ENCODE measurements at regions not wholly inside any gene's neighbourhood (a gene's known extent, or its start where the extent isn't known, plus 50 kb on each side); places are given as distances from the start of the nearest gene placed in this dataset.
"Not testable (repeated sequence)": the region's sequence is repeated elsewhere in the genome, so short reads cannot be mapped to it uniquely, and the experiment has no call there.

DNA sequence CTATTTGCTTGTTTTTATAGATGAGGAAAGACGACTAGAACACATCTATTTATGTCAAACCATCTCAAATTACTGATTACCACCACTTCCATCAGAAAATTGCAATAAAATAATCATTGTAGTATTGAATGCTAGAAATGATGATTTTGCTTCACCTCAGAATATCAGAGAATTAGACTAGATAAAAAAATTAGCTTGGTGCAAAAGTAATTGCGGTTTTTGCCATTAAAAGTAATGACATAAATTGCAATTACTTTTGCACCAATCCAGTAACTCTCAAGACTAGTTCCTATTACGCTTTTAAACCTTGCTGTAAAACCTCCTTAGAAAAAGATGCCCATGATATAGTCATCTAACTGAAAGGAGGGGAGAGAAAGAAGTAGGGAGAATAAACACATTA, 556.7 kb upstream of the GRIN3A start:
- no peaks in the 10 kb centered on the region for H3K4me1 Mint-ChIP-seq
- H3K27me3 Mint-ChIP-seq = no peaks in the 10 kb centered on the region
- no peak overlapping the region for H3K4me3 Mint-ChIP-seq
- no peak overlapping the region for H3K27ac Mint-ChIP-seq
- H3K9me3 Mint-ChIP-seq = peaks cover 4% of the 10 kb centered on the region
- ATAC-seq (replicated peaks) = no peak
- no peaks in the 10 kb centered on the region for H3K36me3 Mint-ChIP-seq (ENCODE audit: low read depth)

DNA sequence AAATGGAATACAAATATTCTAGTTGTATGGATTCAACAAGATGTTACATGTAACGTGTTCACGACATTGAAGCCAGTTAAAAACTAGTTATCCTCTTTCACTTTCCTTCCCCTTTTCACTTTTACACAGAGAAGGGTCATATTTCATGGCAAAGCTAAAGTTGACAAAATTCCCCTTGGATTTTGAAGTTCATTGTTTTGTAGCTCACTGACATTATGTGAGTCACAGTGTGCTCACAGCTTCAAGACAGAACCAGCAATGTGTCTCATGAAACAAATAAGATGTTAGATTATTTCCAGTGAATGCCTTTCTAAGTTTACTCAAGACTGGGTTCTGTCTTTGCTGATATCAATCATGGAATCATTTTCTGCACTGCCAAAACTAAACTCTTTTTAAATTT, 535.5 kb upstream of the GRIN3A start:
- no peak for ATAC-seq (replicated peaks)
- Mint-ChIP-seq H3K27ac (no peak overlapping the region), H3K4me1 (no peaks in the 10 kb centered on the region), H3K9me3 (peaks cover 9% of the 10 kb centered on the region), H3K27me3 (no peaks in the 10 kb centered on the region), H3K4me3 (no peak overlapping the region), H3K36me3 (ENCODE audit: low read depth) (no peaks in the 10 kb centered on the region)

DNA sequence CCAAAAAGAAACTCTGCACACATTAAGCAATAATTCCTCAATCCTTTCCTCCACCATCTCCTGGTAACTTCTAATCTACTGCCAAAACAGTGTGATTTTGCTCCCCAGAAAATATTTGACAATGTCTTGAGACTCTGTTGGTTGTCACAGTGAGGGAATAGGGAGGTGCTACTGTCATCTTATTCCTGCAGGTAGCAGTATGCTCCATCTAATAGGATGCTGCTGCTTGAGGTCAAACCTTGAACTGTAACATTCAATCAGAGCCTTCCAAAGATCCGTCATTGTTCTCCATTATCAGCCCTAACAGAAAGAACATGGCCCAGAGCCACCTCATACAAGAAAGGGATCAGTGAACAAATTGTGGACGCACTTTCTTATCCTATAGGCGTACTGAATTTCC, 514.7 kb upstream of the GRIN3A start:
- H3K9me3 Mint-ChIP-seq = peaks cover 9% of the 10 kb centered on the region
- H3K36me3 Mint-ChIP-seq (ENCODE audit: low read depth) = no peaks in the 10 kb centered on the region
- no peaks in the 10 kb centered on the region for H3K4me1 Mint-ChIP-seq
- no peak overlapping the region for H3K27ac Mint-ChIP-seq
- H3K27me3 Mint-ChIP-seq = no peaks in the 10 kb centered on the region
- no peak for ATAC-seq (replicated peaks)
- no peak overlapping the region for H3K4me3 Mint-ChIP-seq

DNA sequence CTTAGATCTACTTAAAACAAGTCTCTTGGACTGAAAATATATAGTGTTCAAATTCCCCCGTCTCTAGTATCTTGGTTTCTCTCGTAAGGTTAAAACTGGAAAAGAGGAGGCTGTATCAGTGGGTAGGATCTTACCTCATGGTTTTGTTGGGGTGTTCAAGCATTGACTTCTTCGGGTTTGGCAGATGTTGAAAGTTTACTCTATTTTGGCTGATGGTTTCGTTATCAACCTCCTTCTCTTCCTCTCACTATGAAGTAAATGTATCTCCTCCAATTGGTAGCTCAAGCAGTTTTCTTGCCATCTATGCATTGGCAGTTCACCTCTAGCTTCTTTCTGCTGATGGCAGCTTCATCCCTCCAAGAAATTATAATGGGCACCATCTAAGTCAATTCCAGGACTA, 506.5 kb upstream of the GRIN3A start:
- Mint-ChIP-seq H3K4me1 (no peaks in the 10 kb centered on the region), H3K9me3 (peaks cover 10% of the 10 kb centered on the region), H3K4me3 (no peak overlapping the region), H3K36me3 (ENCODE audit: low read depth) (no peaks in the 10 kb centered on the region), H3K27ac (no peak overlapping the region), H3K27me3 (no peaks in the 10 kb centered on the region)
- no peak for ATAC-seq (replicated peaks)

DNA sequence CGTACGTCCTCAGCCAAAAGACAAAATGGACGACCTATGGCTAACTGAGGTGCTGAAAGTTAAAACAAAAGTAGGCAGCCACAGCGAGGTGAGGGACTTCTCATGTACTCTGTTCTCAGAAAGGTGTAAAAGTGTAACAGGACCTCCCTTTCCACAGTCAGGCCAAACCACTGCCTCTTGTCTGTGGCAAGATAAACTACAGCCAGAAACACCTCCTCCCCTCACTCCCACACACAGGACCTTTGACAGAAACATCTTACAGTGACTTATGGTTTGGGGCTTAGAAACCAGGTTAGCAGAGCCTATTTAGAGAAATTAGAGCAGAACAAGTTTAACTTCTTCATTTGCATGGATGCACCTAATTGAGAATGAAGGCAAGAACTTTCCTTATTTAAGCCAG, 499.1 kb upstream of the GRIN3A start:
- H3K36me3 Mint-ChIP-seq (ENCODE audit: low read depth) = no peaks in the 10 kb centered on the region
- H3K4me1 Mint-ChIP-seq = no peaks in the 10 kb centered on the region

DNA sequence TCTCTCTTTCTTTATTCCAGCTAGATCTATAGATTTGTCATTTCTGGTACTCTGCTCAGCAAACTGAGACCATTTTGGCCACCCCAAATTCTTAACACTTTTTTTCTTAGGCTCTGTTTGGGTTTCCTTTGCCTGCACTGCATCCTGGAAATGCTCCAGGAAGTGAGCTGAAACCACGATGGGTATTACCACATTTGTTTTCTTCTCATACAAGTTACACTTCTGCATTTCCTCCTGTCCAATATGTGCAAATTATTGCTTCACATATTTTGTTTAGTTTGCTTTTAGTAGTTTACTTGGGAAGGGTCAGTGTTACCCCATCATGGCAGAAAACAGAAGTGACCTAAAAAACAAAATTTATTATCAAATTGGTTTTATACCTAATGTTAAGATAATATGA, 498.6 kb upstream of the GRIN3A start:
- ATAC-seq (replicated peaks) = no peak
- H3K4me1 Mint-ChIP-seq = no peaks in the 10 kb centered on the region
- H3K27ac Mint-ChIP-seq = no peak overlapping the region
- H3K36me3 Mint-ChIP-seq (ENCODE audit: low read depth) = no peaks in the 10 kb centered on the region
- H3K4me3 Mint-ChIP-seq = no peak overlapping the region
- H3K9me3 Mint-ChIP-seq = peaks cover 6% of the 10 kb centered on the region
- H3K27me3 Mint-ChIP-seq = no peaks in the 10 kb centered on the region

More for the DNA sequence above, 499.1 kb upstream of the GRIN3A start:
- no peak overlapping the region for H3K4me3 Mint-ChIP-seq
- no peaks in the 10 kb centered on the region for H3K27me3 Mint-ChIP-seq
- peaks cover 6% of the 10 kb centered on the region for H3K9me3 Mint-ChIP-seq
- H3K27ac Mint-ChIP-seq = no peak overlapping the region
- ATAC-seq (replicated peaks) = no peak

DNA sequence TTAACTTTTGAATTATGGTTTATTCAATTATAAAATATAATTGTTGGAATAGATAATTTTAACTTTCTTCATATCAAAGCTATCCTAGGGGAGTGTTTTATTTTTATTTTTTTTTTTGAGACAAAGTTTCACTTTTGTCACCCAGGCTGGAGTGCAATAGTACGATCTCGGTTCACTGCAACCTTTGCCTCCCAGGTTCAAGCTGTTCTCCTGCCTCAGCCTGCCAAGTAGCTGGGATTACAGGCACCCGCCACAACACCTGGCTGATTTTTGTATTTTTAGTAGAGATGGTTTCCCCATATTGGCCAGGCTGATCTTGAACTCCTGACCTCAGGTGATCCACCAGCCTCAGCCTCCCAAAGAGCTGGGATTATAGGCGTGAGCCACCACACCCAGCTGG, 489.0 kb upstream of the GRIN3A start:
- H3K36me3 Mint-ChIP-seq (ENCODE audit: low read depth); ATAC-seq (replicated peaks): not testable (repeated sequence)

DNA sequence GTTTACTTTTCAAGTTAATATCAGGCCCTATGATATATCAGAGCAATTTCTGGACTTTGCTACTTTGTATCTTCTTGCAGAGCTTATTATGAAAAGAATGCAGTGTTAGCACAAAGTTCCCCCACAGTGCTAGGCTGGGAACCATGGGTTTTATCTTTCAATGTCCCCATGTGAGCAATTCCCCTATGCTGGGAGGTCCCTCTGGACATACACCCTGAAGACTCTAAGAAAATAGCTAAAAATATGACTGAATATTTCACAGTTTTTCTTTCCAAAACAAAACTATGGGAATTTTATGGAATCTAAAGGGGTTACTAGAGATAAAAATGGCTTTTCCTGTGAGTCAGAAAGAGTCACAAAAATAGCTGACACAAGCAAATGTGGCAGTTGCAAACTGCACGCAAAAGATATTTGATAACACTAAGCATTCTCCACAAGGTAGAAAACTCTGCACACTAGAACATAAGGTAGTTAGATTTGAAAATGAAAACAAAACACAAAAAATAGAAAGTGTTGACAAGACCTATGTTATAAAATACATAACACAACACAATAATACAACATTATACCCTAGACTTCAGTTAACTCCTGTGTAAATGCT, 487.5 kb upstream of the GRIN3A start:
- Mint-ChIP-seq H3K36me3 (ENCODE audit: low read depth) (no peaks in the 10 kb centered on the region), H3K27me3 (no peaks in the 10 kb centered on the region), H3K27ac (no peak overlapping the region), H3K9me3 (peaks cover 7% of the 10 kb centered on the region), H3K4me1 (no peaks in the 10 kb centered on the region), H3K4me3 (no peak overlapping the region)
- ATAC-seq (replicated peaks) = no peak

More for the DNA sequence above, 489.0 kb upstream of the GRIN3A start:
- H3K9me3 Mint-ChIP-seq, H3K4me1 Mint-ChIP-seq, H3K27ac Mint-ChIP-seq, H3K4me3 Mint-ChIP-seq, H3K27me3 Mint-ChIP-seq: not testable (repeated sequence)

DNA sequence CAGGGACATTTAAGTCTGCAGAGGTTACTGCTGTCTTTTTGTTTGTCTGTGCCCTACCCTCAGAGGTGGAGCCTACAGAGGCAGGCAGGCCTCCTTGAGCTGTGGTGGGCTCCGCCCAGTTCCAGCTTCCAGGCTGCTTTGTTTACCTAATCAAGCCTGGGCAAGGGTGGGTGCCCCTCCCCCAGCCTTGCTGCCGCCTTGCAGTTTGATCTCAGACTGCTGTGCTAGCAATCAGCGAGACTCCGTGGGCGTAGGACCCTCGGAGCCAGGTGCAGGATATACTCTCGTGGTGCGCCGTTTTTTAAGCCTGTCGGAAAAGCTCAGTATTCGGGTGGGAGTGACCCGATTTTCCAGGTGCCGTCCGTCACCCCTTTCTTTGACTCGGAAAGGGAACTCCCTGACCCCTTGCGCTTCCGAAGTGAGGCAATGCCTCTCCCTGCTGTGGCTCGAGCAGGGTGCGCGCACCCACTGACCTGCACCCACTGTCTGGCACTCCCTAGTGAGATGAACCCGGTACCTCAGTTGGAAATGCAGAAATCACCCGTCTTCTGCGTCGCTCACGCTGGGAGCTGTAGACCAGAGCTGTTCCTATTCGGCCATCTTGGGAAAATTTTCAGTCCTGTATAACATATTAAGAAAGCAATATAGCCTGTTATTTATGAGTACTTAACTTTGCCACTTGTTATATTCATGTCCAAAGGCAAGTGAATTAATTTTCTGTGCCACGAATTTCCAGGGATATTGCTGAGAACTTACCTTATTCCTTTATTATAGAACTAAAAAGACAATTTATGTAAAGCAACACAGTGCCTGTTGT, 485.1 kb upstream of the GRIN3A start:
- H3K27ac Mint-ChIP-seq; H3K9me3 Mint-ChIP-seq; ATAC-seq (replicated peaks); H3K4me1 Mint-ChIP-seq; H3K27me3 Mint-ChIP-seq; H3K4me3 Mint-ChIP-seq; H3K36me3 Mint-ChIP-seq (ENCODE audit: low read depth): not testable (repeated sequence)

DNA sequence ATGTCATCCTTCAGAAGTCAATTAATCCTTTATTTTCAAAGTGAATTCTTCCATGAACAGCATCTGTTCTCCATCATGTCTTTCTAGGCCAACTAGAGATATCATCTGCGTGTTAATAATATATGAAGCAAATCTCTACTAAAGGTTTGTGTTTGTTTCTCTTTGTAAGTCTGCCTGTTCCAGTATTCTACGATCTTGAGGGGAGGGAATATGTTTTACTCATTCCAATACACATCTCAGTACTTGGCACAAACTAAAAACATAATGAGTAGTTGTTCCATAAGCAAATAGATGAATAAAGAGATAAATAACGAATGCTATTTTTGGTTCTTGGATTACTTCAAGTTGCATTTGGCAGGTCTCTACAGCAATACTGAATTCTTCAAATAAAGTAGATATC, 470.7 kb upstream of the GRIN3A start:
- Mint-ChIP-seq H3K9me3 (peaks cover 5% of the 10 kb centered on the region), H3K4me3 (no peak overlapping the region), H3K36me3 (ENCODE audit: low read depth) (no peaks in the 10 kb centered on the region), H3K4me1 (no peaks in the 10 kb centered on the region), H3K27ac (no peak overlapping the region), H3K27me3 (no peaks in the 10 kb centered on the region)
- no peak for ATAC-seq (replicated peaks)

DNA sequence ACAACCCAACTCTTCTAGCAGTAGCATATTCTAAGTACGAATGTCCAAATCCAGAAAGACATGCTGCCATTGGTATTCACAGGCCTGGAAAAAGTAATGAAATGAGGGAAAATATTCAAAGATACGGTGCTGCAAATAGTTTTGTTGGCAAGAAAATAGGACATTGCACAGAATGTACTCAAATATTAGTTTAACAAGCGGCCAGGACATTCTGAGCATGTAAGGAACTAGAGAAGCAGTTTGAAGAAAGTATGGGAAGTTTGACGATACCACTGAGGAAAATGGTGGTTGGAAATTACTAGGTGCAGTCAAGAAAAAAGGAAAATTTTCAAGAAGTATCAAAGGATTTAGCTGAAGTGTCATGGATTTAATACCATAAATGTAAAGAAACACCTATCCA, 468.0 kb upstream of the GRIN3A start:
- no peak for ATAC-seq (replicated peaks)
- no peak overlapping the region for H3K4me3 Mint-ChIP-seq
- H3K4me1 Mint-ChIP-seq = no peaks in the 10 kb centered on the region
- H3K27me3 Mint-ChIP-seq = no peaks in the 10 kb centered on the region
- H3K9me3 Mint-ChIP-seq = peaks cover 8% of the 10 kb centered on the region
- no peaks in the 10 kb centered on the region for H3K36me3 Mint-ChIP-seq (ENCODE audit: low read depth)
- no peak overlapping the region for H3K27ac Mint-ChIP-seq

DNA sequence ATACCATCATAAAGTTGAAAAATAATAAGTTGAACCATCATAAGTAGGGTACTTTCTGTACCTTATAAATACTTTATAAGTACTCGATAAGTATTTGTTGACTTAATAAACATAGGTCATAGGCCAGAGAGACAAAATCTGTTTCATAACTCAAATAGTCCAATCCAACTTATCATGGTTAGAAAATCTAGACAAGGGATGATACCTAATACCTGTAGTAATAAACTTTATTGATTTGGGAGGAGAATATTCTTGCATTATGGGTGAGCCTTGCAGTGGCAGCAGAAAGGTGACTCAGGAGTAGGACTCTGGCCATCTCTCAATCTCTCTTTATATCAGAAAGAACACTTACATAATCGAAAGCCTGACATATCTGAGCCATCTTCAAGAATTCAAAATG, 466.8 kb upstream of the GRIN3A start:
- peaks cover 8% of the 10 kb centered on the region for H3K9me3 Mint-ChIP-seq
- no peak for ATAC-seq (replicated peaks)
- no peaks in the 10 kb centered on the region for H3K36me3 Mint-ChIP-seq (ENCODE audit: low read depth)
- no peak overlapping the region for H3K4me3 Mint-ChIP-seq
- H3K27ac Mint-ChIP-seq = no peak overlapping the region
- H3K27me3 Mint-ChIP-seq = no peaks in the 10 kb centered on the region
- H3K4me1 Mint-ChIP-seq = no peaks in the 10 kb centered on the region

DNA sequence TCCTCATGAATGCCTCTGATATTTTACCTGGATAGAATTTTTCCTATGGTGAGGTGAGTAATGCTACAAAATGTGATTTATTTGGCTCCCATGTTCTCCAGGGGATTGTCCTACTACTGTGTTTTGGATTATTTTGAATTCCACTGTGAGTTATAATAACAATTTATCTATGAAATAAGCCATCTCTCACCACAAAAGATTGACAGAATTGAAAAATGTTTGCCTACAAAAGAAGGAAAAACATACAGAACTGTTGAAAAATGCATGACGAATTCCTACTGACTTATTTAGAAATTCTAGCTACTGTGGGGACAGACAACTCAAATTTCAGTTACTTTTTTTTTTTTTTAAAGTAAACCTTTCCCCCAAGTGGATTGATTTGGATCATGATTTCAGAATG, 463.7 kb upstream of the GRIN3A start:
- H3K4me1 Mint-ChIP-seq = no peaks in the 10 kb centered on the region
- ATAC-seq (replicated peaks) = no peak
- H3K9me3 Mint-ChIP-seq = peaks cover 4% of the 10 kb centered on the region
- no peak overlapping the region for H3K27ac Mint-ChIP-seq
- no peak overlapping the region for H3K4me3 Mint-ChIP-seq
- no peaks in the 10 kb centered on the region for H3K27me3 Mint-ChIP-seq
- no peaks in the 10 kb centered on the region for H3K36me3 Mint-ChIP-seq (ENCODE audit: low read depth)

DNA sequence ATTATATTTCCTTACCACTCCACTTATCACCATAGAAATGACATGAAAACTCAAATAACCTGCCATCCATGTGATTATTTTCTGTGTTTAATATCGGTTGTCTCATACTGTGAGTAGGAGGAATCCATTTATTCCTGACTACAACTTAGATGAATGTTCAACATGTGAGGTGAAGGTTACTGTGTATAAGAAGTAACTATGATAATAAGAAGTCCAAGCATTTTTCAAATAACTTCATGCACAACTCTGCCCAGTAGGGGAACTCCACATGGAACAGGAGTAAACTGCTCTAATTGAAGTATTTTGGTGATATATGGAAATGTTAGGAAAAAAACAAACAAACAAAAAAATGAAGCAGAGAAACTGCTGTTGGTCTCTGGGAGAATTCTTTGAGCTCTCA, 447.5 kb upstream of the GRIN3A start:
- no peaks in the 10 kb centered on the region for H3K36me3 Mint-ChIP-seq (ENCODE audit: low read depth)
- H3K4me3 Mint-ChIP-seq = no peak overlapping the region
- H3K9me3 Mint-ChIP-seq = peaks cover 10% of the 10 kb centered on the region
- no peaks in the 10 kb centered on the region for H3K4me1 Mint-ChIP-seq
- H3K27me3 Mint-ChIP-seq = no peaks in the 10 kb centered on the region
- H3K27ac Mint-ChIP-seq = no peak overlapping the region
- ATAC-seq (replicated peaks) = no peak

DNA sequence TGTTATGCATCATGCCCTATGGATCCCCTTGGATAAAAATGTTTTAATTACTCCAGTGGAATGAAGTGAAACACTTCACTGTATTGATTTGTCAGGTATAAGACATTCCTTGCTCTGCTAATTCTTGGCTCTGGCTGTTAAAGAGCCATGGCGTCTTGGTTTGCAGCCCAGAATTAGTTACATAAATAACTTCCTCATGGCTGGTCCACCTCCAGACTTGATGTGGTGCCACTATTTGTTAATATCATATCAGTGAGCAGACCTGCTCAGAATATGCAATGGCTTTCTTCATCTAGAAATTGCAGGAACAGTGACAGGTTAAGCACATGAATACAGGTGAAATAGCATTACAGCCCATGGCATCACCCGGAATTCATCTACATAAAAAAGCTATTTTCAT, 446.9 kb upstream of the GRIN3A start:
- H3K36me3 Mint-ChIP-seq (ENCODE audit: low read depth) = no peaks in the 10 kb centered on the region
- H3K4me1 Mint-ChIP-seq = no peaks in the 10 kb centered on the region
- H3K4me3 Mint-ChIP-seq = no peak overlapping the region
- no peak for ATAC-seq (replicated peaks)
- H3K27me3 Mint-ChIP-seq = no peaks in the 10 kb centered on the region
- H3K27ac Mint-ChIP-seq = no peak overlapping the region
- H3K9me3 Mint-ChIP-seq = peaks cover 13% of the 10 kb centered on the region

All from activated T-helper 17 cell treated with anti-CD3 and anti-CD28 coated beads, Interleukin-2, amount 50 U/mL, for 72 hours (primary cell).